ENCODE measurements at regions not wholly inside any gene's neighbourhood (a gene's known extent, or its start where the extent isn't known, plus 50 kb on each side); places are given as distances from the start of the nearest gene placed in this dataset.

GRCh38 chr4:137090951-137091350, 441.3 kb downstream of the PCDH18 start:
- TF ChIP-seq CTCF (IDR thresholded peaks at IDR 0.05) (no peak), POLR2AphosphoS5 (IDR thresholded peaks at IDR 0.05) (no peak), POLR2A (IDR thresholded peaks at IDR 0.05) (no peak), EP300 (IDR thresholded peaks at IDR 0.05) (no peak)
